GM19324 (cell line): ENCODE measurements at regions not wholly inside any gene's neighbourhood (a gene's known extent, or its start where the extent isn't known, plus 50 kb on each side); places are given as distances from the start of the nearest gene placed in this dataset.

Source experiments
- ATAC-seq: cut with Tn5 transposase; IDR thresholded peaks from one replicate; pipeline ENCODE4 v1.9.1; 2021; ENCODE audit warnings: mild to moderate bottlenecking, moderate library complexity; ENCODE audit not compliant: unreplicated experiment, low FRiP score

DNA sequence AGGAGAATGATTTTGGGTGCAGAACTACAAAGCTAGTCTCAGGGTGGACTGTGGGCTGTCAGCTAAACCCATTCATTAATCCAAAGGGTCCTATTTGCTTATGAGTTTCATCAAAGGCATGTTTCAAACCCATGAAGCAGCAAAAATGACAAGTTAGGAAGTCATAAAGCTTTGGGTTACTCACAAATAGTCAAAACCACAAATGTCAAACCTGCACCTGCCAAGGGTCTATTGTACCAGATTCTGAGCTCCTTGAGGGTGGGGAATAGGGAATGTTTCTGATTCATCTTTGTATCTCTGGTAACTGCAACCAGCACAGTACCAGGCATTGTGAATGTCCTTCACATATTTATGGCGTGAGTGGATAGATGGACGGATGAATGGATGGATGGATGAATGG, 317.7 kb downstream of the MAF start:
- no peak for ATAC-seq

DNA sequence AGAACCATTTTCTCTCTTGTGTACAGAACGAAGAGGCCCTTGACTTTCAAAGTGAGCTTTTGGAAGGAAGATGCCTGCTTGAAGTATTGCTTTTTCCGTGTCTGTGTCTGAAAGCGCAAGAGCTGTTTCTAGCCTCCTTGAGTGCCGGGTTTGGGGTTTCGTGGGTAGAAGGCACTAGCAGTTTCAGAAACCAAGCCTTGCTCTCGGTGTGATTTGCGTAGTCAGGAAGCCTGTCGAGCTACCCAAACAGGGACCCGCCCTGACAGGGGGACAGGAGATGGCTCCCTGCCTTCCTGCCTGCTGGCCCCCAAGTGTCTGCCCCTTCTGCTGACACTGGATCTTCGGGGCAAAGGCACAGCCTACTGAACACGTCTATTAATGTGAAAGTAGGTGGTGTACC, 322.0 kb downstream of the MAF start:
- no peak for ATAC-seq

- ATAC-seq: no peak
These were observed 324.0 kb downstream of the MAF start for GRCh38 chr16:79276501-79276900.

DNA sequence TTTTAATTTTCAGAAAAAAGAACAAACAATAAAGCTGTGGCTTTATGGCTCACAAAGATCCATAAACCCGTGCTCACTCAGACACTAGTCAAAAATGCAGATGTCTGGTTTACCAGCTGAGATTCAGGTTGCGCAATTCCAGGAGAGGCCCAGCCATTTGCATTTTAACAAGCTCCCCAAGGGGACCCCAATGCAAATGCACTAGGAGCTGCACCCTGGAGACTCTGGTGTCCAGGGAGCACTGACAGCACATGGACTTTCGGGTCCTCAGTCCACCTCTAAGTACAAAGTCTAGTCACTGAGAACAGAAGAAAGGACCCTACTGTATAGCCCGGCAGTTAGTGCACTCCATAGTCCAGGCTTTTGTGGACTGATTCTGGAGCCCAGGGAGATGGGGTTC, 326.3 kb downstream of the MAF start:
- no peak for ATAC-seq

- ATAC-seq: no peak
These were observed 328.4 kb downstream of the MAF start for GRCh38 chr16:79272141-79272577.

DNA sequence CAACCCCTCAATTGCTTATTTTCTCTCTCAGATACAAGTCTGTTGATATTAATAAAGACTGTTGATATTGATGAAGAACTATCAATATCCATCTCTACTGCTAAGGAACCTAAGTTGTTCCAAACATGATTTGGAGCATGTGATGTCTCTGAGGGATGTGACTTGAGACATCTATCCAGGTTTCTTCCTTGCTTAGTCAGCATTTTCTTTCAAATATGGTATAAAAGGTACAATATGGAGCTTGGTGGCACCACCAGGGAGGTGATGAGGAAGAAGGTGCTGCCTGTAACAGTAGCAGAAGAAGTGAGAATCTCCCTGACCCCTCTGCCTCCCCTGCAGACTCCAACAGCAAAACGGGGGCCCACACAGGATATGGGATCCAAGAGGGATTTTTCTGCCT, 329.0 kb downstream of the MAF start:
- ATAC-seq: no peak

- ATAC-seq: no peak
These were observed 330.5 kb downstream of the MAF start for GRCh38 chr16:79270011-79270410.

DNA sequence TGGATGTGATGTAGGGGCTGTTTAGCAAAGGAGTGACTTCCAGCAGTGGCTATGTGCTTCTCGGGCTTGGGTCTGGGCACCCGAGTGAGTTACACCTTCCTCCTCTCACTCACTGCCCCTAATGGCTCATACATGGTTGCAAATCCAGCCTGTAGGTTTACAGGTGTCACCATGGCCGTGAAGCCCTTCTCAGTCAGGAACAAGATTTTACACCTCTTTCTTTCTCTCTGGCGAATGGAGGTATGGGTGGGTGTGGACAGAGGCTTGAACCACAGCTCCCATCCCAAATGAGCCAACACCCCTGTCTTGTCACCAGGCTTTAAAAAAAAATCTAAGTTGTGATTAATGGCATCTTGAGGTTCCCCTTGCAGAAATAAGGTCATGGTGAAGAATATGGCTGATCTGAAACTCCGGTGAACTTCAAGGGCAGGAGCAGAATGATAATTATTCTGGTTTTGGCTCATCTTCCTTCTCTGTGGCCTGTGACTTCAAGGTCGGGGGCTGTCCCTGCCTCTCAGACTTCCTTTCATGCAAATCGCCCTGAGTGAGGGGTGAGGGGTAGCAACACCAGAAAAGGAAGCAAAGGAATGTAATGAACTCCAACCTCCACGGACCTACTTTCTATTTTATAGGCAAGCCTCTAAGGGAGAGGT, 331.2 kb downstream of the MAF start:
- ATAC-seq: no peak

GRCh38 chr16:79267781-79268180, 332.8 kb downstream of the MAF start:
- ATAC-seq: no peak

DNA sequence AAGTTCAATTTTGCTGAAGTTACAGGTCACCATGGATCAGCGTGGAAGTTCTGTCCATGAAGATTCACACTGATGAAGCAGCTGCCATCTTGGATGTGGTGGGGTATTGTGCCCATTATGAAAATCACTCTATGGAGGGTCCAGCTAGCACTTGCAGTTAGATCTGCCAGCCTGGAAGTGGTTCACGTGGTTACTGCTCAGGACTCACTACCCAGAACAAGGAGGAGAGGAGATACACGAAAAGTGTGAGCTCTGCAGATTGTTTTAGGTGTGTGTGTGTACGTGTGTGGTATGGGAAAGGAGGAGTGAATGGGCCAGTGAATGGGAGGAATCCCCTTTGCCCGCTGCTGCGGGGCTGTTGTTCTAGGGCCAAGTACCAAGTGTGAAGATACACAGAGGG, 333.4 kb downstream of the MAF start:
- no peak for ATAC-seq

GRCh38 chr16:79265701-79266100, 334.8 kb downstream of the MAF start:
- no peak for ATAC-seq

GRCh38 chr16:79265196-79265595, 335.3 kb downstream of the MAF start:
- ATAC-seq: no peak

DNA sequence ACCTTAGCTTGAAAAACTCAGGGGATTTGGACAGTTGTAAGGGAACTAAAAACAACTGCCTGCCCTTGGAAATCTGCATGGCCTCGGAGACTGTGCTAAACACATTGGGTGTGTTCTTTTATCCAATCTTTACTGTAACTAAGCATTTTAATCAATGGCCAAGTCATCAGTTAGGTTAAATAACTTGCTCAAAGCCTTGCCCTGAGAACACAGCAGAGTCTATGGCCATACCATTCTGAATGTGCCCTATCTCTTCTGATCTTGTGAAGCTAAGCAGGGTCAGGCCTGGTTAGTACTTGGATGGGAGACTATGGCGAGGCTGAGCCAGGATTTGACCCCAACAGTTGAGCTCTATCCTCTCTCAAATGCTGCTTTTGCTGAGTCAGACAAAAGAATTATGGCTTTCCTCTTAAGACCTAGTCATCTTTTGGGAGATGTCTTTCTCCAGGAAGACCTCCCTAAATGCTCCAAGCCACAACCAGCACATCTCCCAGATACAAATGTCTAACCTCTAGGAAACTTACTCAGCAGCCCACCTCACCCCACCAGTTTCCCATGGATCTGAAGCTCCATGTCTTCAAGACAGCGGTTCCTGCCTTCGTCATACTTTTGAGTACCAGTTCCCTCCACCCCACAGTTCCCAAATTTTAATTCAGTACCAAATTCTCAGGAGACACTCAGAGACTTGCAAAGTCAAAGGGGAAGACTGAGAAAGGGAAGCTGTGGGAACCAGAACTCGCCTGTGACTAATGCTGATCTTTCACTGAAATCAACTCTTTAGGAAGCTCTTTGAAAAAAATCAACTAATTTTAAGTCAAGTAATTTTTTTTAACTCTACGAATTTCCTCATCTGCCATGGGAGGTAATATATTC, 336.1 kb downstream of the MAF start:
- ATAC-seq: no peak

DNA sequence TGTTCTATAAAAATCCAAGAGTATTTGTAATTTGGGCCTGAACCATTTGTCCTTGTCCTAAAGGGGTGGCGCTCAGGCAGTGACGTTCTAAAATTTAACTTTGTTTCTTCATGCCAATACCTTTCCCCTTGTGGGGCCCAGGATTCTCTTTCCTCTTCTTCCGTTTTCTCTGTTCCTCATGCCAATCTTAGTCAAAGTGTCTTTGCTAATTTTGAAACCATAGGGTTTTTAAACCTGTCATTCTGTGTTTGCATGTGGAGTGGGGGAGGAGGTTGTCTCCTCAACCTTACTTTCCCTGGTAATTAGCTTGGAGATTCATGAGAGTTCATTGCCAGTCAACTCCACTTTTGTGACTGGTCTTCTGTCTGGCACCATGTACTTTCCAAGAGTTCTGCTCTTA, 337.1 kb downstream of the MAF start:
- no peak for ATAC-seq
